ENCODE measurements at regions not wholly inside any gene's neighbourhood (a gene's known extent, or its start where the extent isn't known, plus 50 kb on each side); places are given as distances from the start of the nearest gene placed in this dataset.
"Not testable (repeated sequence)": the region's sequence is repeated elsewhere in the genome, so short reads cannot be mapped to it uniquely, and the experiment has no call there.

DNA sequence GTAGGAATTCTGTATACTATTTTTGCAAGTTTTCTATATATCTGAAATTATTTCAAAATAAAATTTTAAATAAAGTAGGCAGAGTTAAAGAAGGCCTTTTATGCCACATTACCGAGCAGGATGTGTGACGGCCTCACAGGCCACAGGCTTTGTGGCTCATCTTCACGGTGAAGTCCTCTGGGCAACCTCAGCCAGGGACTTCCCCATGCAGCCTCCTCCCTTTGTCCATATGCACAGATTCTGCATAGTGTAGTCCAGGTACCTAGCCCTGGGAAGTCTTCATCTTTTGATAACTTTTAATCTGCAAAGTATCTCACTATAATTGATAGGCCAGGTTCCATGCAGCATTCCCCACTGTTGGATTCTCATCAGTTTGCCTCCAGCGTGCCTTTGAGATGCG lies 62.8 kb downstream of the ARHGAP11B start:
- not testable (repeated sequence) for DNase-seq (ENCODE audit: low read depth, low spot score)

DNA sequence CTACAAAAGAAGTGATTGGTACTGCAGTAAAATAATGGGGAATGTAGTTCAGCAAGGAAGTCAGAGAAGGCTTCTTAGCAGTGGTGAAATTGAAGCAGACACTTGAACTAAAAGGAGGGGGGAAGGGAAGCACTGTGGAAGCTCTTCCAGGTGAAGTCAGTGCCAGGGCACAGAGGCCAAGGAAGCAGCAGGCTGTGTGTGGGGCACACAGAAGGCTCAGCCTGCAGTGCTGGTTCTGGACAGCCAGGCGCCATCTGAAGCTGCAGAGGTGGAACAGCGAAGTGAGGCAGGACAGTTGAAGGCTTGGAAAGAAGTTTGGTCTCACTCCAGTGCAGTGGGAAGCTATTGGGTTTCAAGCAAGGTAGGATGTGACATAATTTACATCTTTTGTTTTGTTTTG lies 64.2 kb downstream of the ARHGAP11B start:
- DNase-seq (ENCODE audit: low read depth, low spot score); in situ Hi-C loops (cut with HindIII; ENCODE audit: low pct_unique_long_range_greater_than_20kb, low sequenced_read_pairs): not testable (repeated sequence)

More for the DNA sequence above, 62.8 kb downstream of the ARHGAP11B start:
- in situ Hi-C loops (cut with HindIII; ENCODE audit: low pct_unique_long_range_greater_than_20kb, low sequenced_read_pairs): not testable (repeated sequence)

DNA sequence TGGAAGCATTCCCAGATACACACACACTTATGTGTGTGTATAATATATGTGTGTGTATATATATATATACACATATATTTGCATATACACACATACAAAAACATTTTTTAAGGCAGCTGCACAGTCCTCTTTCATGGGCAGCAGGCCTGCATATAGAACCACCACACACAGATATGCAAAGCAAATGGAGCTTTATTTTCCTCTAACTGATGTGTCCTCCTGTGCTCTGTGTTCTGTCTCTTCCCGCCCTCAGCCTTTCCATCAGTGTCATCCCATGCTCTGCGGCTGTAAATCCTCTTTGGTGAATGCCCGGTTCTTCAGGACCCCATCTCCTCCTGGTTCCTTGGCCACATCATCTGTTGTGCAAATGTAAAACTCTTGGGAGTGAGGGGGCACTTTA lies 69.9 kb downstream of the ARHGAP11B start:
- DNase-seq (ENCODE audit: low read depth, low spot score); in situ Hi-C loops (cut with HindIII; ENCODE audit: low pct_unique_long_range_greater_than_20kb, low sequenced_read_pairs): not testable (repeated sequence)

DNA sequence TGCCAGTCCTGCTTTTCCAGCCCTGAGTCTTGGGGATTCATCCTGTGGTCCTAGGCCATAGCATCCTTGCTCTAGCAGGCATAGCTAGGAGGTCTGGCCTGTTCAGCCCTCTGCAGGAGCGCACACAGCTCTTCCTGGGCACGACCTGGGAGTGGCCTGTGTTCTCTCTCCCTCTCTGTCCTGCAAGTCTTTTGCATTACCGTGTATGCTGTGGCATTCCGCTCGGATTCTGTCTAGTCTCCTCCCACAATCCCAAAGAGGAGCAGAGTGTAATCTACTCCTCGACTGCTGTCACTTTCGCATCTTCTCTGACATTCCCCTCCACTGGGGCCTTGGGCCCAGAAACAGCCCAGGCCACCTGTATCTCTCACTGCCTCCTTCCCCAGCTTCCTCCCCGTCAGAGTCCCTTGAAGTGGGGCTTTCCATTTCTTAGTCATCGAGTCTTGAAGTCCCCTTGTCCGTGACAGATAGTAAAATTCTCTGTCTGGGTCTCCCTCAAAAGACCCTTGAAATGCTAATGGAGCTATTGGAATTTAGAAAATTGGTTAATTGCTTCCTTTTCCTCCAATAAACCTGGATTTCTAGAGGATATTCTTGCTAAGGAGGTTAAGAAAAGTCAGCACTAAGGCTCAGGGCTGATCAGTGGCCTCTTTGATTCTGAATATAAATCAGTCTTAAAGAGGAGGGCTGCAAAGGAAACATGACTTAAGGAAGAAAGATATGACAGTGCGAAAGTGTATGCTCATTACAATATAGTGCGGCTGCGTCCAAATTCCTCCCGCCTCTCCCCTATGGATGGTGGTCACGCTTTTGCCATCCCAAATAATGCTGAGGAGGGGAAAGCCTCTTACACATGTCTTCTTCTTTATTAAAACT lies 70.7 kb downstream of the ARHGAP11B start:
- in situ Hi-C loops (cut with HindIII; ENCODE audit: low pct_unique_long_range_greater_than_20kb, low sequenced_read_pairs): not testable (repeated sequence)

DNA sequence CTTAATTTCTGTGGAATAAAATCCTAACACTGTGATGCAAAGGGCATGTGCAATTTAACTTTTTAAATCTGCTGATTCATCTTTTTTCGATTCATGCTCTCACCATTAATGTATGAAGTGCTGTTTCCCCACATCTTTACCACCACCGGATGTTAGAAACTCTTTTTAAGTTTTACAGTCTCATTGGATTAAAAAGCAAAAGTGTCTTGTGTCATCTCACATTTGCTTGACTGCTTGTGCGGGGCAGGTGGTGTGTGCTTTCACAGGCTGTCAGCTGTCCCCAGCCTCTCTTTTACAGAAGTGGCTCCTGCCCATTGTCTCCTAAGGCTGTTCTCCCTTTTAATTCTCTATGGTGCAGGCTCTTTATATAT lies 71.4 kb downstream of the ARHGAP11B start:
- DNase-seq (ENCODE audit: low read depth, low spot score); in situ Hi-C loops (cut with HindIII; ENCODE audit: low pct_unique_long_range_greater_than_20kb, low sequenced_read_pairs): not testable (repeated sequence)

More for the DNA sequence above, 70.7 kb downstream of the ARHGAP11B start:
- not testable (repeated sequence) for DNase-seq (ENCODE audit: low read depth, low spot score)

DNA sequence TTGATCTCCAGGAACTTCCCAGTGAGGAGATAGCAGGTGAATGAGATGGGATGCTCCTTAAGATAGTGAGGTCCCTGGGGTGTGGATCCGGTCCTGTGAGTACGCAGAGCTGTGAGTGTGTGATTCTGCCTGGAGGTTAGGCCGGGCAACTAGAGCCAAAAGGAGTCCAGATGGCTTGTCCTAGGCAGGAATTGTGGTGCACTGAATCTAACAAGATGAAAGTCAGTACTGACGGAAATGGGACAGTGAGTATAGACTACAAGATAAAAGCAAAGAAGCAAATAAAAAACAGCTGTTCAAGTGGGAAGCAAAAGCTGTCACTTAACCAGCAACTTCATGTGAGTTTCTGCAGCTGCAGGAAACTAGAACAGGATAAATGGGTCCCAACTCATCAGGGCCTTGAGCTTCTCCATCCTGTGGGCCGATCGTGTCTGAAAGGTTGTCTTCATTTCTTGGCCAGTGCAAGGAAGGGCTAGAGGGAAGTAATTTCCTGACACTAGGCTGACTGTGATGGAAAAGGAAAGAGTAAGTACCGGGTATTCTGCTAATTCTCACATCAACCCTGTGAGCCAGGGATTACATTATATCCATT lies 74.2 kb downstream of the ARHGAP11B start:
- DNase-seq (ENCODE audit: low read depth, low spot score); in situ Hi-C loops (cut with HindIII; ENCODE audit: low pct_unique_long_range_greater_than_20kb, low sequenced_read_pairs): not testable (repeated sequence)

DNA sequence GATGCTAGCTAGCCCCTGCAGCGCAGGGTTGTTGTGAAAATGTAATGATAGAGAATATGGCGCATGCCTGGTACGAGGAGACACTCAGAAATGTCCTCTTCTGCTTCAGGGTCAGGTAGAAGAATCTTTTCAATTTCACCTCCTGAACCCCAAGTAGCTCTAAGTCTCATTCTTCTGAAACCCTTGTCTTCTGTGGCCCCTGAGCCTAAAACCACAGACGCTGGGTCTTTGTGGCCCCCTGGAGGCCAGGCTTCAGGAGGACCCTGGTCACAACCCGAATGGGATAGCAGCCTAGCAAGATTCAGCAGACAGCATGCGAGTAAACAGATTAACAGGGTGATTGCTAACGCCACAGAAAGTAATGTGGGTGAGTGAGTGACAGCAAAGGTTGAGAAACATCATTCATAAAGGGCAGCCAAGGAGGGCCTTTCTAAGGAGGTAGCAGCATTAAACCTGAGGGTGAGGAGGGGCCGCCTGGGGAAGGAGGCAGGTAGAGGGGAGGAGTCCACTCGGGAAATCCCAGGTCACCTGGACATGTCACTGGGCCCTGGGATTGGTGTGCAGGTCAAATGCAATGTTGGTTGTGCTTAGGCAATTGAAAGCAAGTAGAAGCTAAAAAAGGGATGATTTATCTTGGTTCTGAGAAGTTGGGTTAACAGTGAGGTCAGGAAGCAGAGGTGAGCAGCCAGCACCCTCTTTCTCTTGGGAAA lies 82.2 kb downstream of the ARHGAP11B start:
- DNase-seq (ENCODE audit: low read depth, low spot score); in situ Hi-C loops (cut with HindIII; ENCODE audit: low pct_unique_long_range_greater_than_20kb, low sequenced_read_pairs): not testable (repeated sequence)

DNA sequence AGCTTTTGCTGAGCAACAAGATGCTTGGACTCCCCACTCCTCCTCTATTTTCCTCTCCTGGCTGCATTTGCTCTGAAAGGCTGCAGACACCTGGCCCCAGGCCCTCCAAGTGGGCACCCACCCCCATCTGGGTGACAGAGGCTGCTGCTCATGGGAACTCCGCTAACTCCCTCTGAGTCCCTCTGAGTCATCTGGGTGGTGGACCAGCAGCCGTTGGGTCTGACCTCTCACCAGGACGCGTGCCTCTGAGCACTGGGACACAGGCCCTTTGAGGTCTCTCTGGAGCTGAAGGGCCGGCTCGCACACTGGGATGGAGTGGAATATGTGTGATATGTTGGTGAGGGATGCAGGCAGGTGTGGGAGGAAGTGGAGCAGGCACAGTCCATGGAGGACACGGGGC lies 82.9 kb downstream of the ARHGAP11B start:
- in situ Hi-C loops (cut with HindIII; ENCODE audit: low pct_unique_long_range_greater_than_20kb, low sequenced_read_pairs); DNase-seq (ENCODE audit: low read depth, low spot score): not testable (repeated sequence)

DNA sequence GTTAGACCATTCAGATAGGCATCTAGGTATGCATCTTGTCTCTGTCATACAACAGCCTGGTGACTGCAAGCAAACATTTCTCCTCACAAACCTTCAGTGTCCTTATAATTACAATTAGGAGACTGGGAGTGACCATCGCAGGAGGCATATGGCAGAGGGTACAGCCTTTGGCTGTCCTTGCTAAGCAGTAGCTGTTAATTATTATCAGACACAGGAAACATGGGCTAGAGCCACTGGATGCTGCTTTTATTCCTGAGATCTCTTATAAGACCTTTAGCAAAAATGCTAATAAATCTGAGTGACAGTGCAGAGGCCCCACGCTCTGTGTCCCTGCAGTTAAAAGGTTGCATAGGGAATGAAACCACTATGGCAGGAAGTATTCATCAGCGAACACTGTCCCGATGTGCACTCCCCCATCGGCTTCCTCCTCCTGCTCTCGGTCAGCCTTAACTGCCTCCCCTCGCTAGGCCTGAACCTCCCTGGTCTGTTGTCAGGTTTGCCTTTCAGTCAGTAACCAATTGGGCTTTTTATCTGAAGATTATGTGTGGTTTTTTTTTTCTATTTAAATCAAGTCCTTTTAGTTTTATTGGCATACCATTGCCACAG lies 92.2 kb downstream of the ARHGAP11B start:
- in situ Hi-C loops (cut with HindIII; ENCODE audit: low pct_unique_long_range_greater_than_20kb, low sequenced_read_pairs); DNase-seq (ENCODE audit: low read depth, low spot score): not testable (repeated sequence)

DNA sequence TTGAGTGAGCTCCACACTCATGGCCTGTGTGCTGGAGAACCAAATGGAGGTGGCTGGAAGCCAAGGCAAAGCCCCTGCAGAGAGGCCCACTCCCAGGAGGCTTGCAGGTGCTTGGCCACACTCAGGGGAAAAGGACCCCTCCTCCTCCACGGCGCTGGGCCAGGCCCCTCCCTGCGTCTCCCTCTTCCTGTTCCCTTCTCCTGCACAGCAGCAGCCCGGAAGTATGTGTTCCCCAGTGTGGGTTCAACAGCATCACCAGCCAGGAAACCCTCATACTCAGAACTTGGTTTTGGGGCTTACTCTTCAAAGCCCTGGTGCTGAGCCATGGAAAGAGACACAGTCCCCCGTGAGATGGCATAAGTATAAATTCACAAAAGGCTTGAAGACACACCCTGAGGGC lies 93.4 kb downstream of the ARHGAP11B start:
- DNase-seq (ENCODE audit: low read depth, low spot score); in situ Hi-C loops (cut with HindIII; ENCODE audit: low pct_unique_long_range_greater_than_20kb, low sequenced_read_pairs): not testable (repeated sequence)

DNA sequence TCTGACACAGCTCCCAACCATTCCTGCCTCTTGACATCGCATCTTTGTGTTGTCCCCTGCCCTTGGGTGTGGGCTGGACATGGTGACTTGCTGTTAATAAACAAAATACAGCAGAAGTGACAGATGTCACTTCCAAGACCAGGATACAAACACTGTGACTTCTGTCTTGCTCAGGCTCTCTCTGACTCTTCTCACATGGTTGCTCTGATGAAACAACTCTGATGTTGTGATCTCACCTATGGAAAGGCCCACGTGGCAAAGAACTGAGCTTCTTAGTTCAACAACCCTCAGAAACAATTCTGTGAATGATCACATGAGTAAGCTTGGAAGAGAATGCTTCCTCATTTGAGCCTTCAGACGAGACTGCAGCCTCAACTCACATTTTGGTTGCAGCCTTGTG lies 94.9 kb downstream of the ARHGAP11B start:
- DNase-seq (ENCODE audit: low read depth, low spot score); in situ Hi-C loops (cut with HindIII; ENCODE audit: low pct_unique_long_range_greater_than_20kb, low sequenced_read_pairs): not testable (repeated sequence)

DNA sequence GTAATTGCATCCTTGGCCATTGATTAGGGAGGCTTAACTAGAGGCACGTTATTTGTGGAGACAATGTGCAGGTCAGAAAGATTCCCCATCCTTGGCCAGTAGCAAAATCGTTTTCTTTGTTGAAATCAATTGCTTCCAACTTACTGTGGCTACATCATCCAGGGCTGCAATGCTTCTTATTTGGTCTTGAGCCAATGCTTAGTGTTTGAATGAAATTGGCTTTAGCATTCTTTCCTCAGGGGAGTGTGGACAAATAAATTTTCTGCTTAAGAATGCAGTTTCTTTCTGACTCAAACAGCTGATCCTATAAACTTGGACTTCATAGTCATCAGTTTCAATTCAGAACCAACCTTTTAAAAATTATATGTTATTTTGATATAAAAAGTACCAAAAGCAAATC lies 95.6 kb downstream of the ARHGAP11B start:
- DNase-seq (ENCODE audit: low read depth, low spot score); in situ Hi-C loops (cut with HindIII; ENCODE audit: low pct_unique_long_range_greater_than_20kb, low sequenced_read_pairs): not testable (repeated sequence)

DNA sequence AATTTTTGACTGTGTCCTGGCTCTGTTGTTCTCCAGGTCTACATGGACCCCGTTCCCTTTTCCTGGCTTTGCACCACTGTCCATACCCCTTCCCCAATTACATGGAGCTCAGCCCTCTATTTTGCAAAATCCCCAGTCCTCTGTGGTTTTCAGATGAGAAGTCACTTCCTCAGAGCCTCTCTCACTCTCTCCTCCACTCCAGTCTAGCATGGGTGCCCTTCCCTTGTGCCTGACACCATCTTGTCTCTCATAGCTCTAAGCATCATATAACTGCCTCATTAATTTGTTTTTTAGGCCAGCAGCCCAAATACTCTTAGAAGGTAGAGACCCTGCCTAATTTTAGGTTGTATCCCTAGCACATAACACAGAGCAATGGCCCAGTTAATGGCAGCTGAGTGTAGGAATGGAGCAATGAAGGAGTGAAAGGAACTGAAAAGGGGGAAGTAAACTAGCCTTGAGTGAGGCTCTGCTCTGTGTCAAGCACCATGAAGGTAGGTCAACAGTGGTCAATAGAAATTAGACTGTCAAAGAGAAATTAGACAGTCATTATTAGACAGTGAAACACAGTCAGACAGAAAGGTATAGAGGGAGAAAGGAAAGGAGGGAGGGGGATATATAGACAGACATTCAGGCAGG lies 97.7 kb downstream of the ARHGAP11B start:
- DNase-seq (ENCODE audit: low read depth, low spot score); in situ Hi-C loops (cut with HindIII; ENCODE audit: low pct_unique_long_range_greater_than_20kb, low sequenced_read_pairs): not testable (repeated sequence)

DNA sequence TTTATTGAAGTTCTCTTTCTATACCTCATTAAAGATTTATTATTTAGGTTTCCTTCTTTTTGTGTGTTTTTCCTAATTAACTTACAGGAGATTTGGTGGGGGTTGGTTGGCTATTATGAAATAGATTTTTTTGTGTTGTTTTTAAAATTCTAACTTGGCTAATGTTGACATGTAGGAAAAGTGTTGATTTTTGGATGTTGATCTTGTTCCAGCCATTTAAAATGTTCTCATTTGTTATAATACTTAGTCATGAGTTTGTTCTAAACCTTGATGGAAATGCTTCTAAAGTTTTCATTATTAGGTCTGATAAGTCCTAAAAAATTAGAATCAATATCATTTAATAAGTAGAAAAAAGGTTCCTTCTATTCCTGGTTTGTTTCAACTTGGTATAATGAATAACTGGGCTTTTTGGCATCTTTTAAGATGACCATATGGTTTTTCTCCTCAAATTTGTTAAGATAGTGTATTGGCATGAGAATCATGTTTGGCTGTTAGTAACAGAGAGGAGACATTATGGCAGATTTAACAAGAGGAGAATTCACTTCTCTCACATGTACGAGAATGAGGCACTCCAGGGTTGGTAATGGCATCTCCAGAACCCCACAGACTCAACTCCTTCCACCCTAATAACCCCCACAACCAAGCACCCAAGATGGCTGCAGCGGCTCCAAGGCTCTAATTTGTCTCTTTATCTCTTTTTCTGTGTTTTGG lies 104.1 kb downstream of the ARHGAP11B start:
- DNase-seq (ENCODE audit: low read depth, low spot score); in situ Hi-C loops (cut with HindIII; ENCODE audit: low pct_unique_long_range_greater_than_20kb, low sequenced_read_pairs): not testable (repeated sequence)

DNA sequence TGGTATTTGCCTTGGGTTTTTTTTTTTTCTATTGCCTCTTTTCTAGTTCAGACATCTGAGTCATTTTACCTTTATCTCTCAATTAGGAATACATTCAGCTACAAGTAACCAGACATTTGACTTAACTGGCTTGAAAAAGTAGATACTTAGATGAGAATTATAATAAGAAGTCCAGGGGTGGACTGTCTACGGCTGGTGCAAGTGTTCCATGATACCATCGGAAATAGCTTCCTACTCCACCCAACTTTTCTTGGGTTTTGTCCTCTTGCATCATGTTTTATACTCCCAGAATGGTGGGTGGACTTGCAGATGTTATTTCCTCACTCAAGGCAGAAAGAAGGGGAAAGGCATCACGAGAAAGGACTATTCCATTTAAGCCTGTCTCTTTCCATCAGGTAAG lies 104.7 kb downstream of the ARHGAP11B start:
- DNase-seq (ENCODE audit: low read depth, low spot score); in situ Hi-C loops (cut with HindIII; ENCODE audit: low pct_unique_long_range_greater_than_20kb, low sequenced_read_pairs): not testable (repeated sequence)

DNA sequence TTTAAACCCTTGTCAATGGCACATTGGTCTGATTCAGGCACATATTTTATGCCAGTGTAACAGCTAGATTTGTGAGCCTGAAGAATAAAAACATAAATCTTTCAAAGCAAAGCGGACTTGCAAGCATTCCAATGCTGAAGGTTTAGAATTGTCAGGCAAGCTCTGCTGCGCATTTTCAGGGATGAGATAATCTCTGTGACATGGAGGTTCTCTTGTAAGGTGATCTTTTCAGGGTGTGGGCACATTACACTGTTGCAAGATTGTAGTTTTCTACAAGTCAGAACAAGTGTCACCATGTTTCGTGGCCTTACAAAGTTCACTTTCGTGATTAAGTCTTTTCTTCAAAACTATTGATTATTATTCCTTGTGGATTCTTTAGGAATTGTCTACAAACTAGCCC lies 106.2 kb downstream of the ARHGAP11B start:
- DNase-seq (ENCODE audit: low read depth, low spot score); in situ Hi-C loops (cut with HindIII; ENCODE audit: low pct_unique_long_range_greater_than_20kb, low sequenced_read_pairs): not testable (repeated sequence)
